A549 (cell line): ENCODE measurements at regions not wholly inside any gene's neighbourhood (a gene's known extent, or its start where the extent isn't known, plus 50 kb on each side); places are given as distances from the start of the nearest gene placed in this dataset.

Source experiments
- ATAC-seq, 2 experiments: fragments of 200-7000 bp in 1 of 2; fragments of >200 bp in 1 of 2; cut with Nextera tagmentation in 1 of 2; cut with Tn5 transposase in 1 of 2; 3 replicates each; pipeline versions ENCODE4 v1.8.0 to v1.9.1; 2018 to 2020; ENCODE audit warnings: mild to moderate bottlenecking in 1 of 2, moderate library complexity in 1 of 2
- CTCF ChIA-PET: fragments of 300-600 bp; sonication (Branson Sonifier 250); formaldehyde crosslinking; extraction: SDS; loops from one replicate; lab custom pipeline; 2021; ENCODE audit warnings: antibody characterized with exemption, inconsistent platforms; lab: Yijun Ruan, JAX
- POLR2A ChIA-PET: fragments of 350-600 bp; formaldehyde crosslinking; extraction: SDS; loops from one replicate; lab custom pipeline; 2021; ENCODE audit warnings: antibody characterized with exemption, inconsistent platforms; lab: Yijun Ruan, JAX
- DNase-seq, 2 experiments: peaks; one replicate each; pipeline versions ENCODE4 v3.0.0 to v3.0.0-alpha.2; 2011 to 2016; ENCODE audit warnings: low read depth in 1 of 2, low spot score in 1 of 2
- FAIRE-seq: peaks from 2 replicates; lab custom pipeline; 2011; peaks lifted over from hg19 to GRCh38; lab: Jason Lieb, UNC
- H3K27ac ChIP-seq, 2 experiments: fragments of >200 bp; sonication (Bioruptor Twin); formaldehyde crosslinking; 3 replicates each; pipeline ENCODE4 v1.5.1; 2016 to 2017
- H3K4me1 ChIP-seq: fragments of >200 bp; sonication (Bioruptor Twin); formaldehyde crosslinking; 3 replicates; pipeline ENCODE4 v1.6.1; 2016
- H3K4me2 ChIP-seq: fragments of >200 bp; sonication (Bioruptor Twin); formaldehyde crosslinking; 3 replicates; pipeline ENCODE4 v1.6.1; 2016
- H3K4me3 ChIP-seq: fragments of >200 bp; sonication (Bioruptor Twin); formaldehyde crosslinking; 3 replicates; pipeline ENCODE4 v1.5.1; 2016
- H3K9me3 ChIP-seq: fragments of >200 bp; sonication (Bioruptor Twin); formaldehyde crosslinking; 3 replicates; pipeline ENCODE4 v1.6.1; 2016
- CEBPB ChIP-seq, 2 experiments: fragments of >200 bp in 1 of 2; sonication (Bioruptor Twin) in 1 of 2; formaldehyde crosslinking in 1 of 2; IDR thresholded peaks; 2 replicates each; pipeline ENCODE4 v1.6.1; 2012 to 2016
- EHF ChIP-seq: fragments of 250-450 bp; sonication (Bioruptor Pico); IDR thresholded peaks from 2 replicates; pipeline ENCODE4 v1.5.0; 2020; ENCODE audit warnings: mild to moderate bottlenecking
- HOXB13 ChIP-seq: fragments of 250-450 bp; sonication (Bioruptor Pico); IDR thresholded peaks from 2 replicates; pipeline ENCODE4 v1.5.0; 2020; ENCODE audit warnings: low read depth, mild to moderate bottlenecking, moderate library complexity
- MYC ChIP-seq: IDR thresholded peaks from 2 replicates; pipeline ENCODE4 v1.6.1; 2012; ENCODE audit warnings: mild to moderate bottlenecking, inconsistent platforms, low read length, improper control_type of control experiment, borderline replicate concordance
- NFE2L2 ChIP-seq: fragments of 150-350 bp; conservative IDR thresholded peaks from 2 replicates; pipeline ENCODE4 v1.6.1; 2014; ENCODE audit warnings: low read length
- RAD21 ChIP-seq, 2 experiments: fragments of >200 bp in 1 of 2; sonication (Bioruptor Twin) in 1 of 2; formaldehyde crosslinking in 1 of 2; IDR thresholded peaks in 1 of 2; conservative IDR thresholded peaks in 1 of 2; 2 replicates in 1 of 2; 3 replicates in 1 of 2; pipeline ENCODE4 v1.6.1; 2012 to 2018; ENCODE audit warnings: inconsistent platforms in 1 of 2
- SMC3 ChIP-seq: fragments of >200 bp; sonication (Bioruptor Twin); formaldehyde crosslinking; IDR thresholded peaks from 3 replicates; pipeline ENCODE4 v1.6.1; 2018; ENCODE audit warnings: inconsistent platforms
- TFCP2L1 ChIP-seq: fragments of 250-450 bp; sonication (Bioruptor Pico); IDR thresholded peaks from 2 replicates; pipeline ENCODE4 v1.5.0; 2021; ENCODE audit warnings: mild to moderate bottlenecking
- ZSCAN20 ChIP-seq: fragments of 250-450 bp; sonication (Bioruptor Pico); IDR thresholded peaks from 2 replicates; pipeline ENCODE4 v1.8.0; 2022; ENCODE audit warnings: mild to moderate bottlenecking, moderate library complexity
- WGBS: methylation state at CpG from one replicate; pipeline ENCODE4 v1.1.6; 2017; ENCODE audit errors: missing lambda C conversion rate; 5-methylcytosine and 5-hydroxymethylcytosine counted together
- TF ChIP-seq, protein P1 (sequence below): fragments of 150-350 bp; IDR thresholded peaks from 2 replicates; pipeline ENCODE4 v1.6.1; 2014; ENCODE audit warnings: low read depth, mild to moderate bottlenecking, low read length
- TF ChIP-seq, protein P2 (sequence below): fragments of 200-600 bp; sonication (generic); IDR thresholded peaks from 2 replicates; pipeline ENCODE4 v1.6.1; 2016; ENCODE audit warnings: antibody characterized with exemption, mild to moderate bottlenecking, moderate library complexity
- TF ChIP-seq, protein P3 (sequence below): IDR thresholded peaks from 2 replicates; pipeline ENCODE4 v1.6.1; 2012
- TF ChIP-seq, protein P4 (sequence below): fragments of 250-450 bp; sonication (Bioruptor Pico); IDR thresholded peaks from 2 replicates; pipeline ENCODE4 v1.5.0; 2021; ENCODE audit warnings: mild to moderate bottlenecking, moderate library complexity, borderline replicate concordance
- TF ChIP-seq, protein P5 (sequence below): fragments of 450-650 bp; IDR thresholded peaks from 2 replicates; pipeline ENCODE4 v1.6.1; 2014; ENCODE audit warnings: antibody characterized with exemption

DNA sequence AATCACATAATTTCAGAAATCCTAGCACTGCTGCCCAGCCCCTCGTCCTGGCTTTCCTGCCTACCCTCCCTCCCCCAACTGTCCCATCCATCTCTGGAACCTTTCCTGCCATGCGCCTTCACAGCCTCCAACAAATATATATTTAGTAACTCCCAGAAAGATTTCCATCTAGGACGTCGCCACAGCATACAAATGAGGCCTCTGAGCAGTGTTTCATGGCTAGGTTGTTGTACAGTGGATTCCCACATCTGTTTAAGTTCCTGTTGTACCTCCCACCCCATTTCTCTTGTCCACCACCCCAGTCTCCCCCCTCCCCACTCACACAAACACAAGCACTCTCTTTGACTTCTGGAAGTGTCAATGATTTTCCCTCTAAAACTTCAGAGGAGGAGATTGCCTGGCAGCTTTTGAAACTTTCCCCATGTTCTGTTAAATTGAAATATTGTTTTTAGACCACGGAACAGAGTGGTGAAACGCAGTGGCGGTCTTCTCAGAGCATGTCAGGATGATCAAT, 280.3 kb upstream of the RORA start:
- Histone ChIP-seq H3K4me1 (no peaks in the 10 kb centered on the region), H3K4me2 (no peak overlapping the region), H3K27ac (no peak overlapping the region), H3K4me3 (no peak overlapping the region), H3K9me3 (no peaks in the 10 kb centered on the region)
- FAIRE-seq (no peak), DNase-seq (no peak), ATAC-seq (no peak)
- ChIA-PET CTCF (interaction anchor here (0.6 kb wide), 1 partner anchor 207 kb away, joined by 3 read pairs; no protein-coding TSS in a partner anchor), POLR2A (no interaction called here)
- 23% methylated on average over 7 of the region's 7 CpGs for WGBS
- TF ChIP-seq, protein P1, sequence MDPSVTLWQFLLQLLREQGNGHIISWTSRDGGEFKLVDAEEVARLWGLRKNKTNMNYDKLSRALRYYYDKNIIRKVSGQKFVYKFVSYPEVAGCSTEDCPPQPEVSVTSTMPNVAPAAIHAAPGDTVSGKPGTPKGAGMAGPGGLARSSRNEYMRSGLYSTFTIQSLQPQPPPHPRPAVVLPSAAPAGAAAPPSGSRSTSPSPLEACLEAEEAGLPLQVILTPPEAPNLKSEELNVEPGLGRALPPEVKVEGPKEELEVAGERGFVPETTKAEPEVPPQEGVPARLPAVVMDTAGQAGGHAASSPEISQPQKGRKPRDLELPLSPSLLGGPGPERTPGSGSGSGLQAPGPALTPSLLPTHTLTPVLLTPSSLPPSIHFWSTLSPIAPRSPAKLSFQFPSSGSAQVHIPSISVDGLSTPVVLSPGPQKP = no peak
- TF ChIP-seq, protein P2, sequence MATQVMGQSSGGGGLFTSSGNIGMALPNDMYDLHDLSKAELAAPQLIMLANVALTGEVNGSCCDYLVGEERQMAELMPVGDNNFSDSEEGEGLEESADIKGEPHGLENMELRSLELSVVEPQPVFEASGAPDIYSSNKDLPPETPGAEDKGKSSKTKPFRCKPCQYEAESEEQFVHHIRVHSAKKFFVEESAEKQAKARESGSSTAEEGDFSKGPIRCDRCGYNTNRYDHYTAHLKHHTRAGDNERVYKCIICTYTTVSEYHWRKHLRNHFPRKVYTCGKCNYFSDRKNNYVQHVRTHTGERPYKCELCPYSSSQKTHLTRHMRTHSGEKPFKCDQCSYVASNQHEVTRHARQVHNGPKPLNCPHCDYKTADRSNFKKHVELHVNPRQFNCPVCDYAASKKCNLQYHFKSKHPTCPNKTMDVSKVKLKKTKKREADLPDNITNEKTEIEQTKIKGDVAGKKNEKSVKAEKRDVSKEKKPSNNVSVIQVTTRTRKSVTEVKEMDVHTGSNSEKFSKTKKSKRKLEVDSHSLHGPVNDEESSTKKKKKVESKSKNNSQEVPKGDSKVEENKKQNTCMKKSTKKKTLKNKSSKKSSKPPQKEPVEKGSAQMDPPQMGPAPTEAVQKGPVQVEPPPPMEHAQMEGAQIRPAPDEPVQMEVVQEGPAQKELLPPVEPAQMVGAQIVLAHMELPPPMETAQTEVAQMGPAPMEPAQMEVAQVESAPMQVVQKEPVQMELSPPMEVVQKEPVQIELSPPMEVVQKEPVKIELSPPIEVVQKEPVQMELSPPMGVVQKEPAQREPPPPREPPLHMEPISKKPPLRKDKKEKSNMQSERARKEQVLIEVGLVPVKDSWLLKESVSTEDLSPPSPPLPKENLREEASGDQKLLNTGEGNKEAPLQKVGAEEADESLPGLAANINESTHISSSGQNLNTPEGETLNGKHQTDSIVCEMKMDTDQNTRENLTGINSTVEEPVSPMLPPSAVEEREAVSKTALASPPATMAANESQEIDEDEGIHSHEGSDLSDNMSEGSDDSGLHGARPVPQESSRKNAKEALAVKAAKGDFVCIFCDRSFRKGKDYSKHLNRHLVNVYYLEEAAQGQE = no peak
- no peak for TF ChIP-seq HOXB13 (CRISPR knock-in tag)
- TF ChIP-seq, protein P3, sequence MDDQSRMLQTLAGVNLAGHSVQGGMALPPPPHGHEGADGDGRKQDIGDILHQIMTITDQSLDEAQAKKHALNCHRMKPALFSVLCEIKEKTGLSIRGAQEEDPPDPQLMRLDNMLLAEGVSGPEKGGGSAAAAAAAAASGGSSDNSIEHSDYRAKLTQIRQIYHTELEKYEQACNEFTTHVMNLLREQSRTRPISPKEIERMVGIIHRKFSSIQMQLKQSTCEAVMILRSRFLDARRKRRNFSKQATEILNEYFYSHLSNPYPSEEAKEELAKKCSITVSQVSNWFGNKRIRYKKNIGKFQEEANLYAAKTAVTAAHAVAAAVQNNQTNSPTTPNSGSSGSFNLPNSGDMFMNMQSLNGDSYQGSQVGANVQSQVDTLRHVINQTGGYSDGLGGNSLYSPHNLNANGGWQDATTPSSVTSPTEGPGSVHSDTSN = no peak
- TF ChIP-seq SMC3 = no peak
- TF ChIP-seq, protein P4, sequence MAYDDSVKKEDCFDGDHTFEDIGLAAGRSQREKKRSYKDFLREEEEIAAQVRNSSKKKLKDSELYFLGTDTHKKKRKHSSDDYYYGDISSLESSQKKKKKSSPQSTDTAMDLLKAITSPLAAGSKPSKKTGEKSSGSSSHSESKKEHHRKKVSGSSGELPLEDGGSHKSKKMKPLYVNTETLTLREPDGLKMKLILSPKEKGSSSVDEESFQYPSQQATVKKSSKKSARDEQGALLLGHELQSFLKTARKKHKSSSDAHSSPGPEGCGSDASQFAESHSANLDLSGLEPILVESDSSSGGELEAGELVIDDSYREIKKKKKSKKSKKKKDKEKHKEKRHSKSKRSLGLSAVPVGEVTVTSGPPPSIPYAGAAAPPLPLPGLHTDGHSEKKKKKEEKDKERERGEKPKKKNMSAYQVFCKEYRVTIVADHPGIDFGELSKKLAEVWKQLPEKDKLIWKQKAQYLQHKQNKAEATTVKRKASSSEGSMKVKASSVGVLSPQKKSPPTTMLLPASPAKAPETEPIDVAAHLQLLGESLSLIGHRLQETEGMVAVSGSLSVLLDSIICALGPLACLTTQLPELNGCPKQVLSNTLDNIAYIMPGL = no peak
- no peak for TF ChIP-seq ZSCAN20 (CRISPR knock-in tag)
- no peak for TF ChIP-seq NFE2L2
- TF ChIP-seq, all 56 proteins: peak for 0

DNA sequence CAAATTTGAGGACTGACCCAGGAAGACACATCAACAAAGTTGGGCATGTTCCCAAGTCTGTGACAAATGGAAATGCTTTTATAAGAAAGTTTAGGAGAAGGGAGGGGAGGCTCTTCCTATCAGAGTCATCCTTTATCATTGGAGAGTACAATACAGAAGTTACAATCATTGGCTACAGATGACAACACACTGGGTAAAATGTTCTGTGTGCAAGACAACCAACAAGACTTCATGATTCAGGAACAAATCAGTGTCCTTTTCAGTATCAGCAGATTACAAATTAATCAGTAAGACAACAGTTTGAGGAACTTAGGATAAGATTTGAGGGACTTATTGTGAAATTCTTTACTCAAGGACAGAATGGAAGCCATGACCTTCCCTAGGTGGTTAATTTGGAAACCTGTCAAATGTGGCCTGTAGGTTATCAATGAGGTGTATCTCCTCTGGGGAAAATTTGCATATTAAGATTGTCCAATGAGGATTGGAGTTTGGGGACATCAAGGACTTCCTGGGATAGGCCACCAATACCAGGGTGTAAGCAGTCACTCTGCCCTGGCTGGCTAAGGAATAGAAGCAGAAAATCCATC, 274.4 kb upstream of the RORA start:
- H3K9me3 ChIP-seq = no peaks in the 10 kb centered on the region
- no peaks in the 10 kb centered on the region for H3K4me1 ChIP-seq
- no peak overlapping the region for H3K4me3 ChIP-seq
- ChIA-PET CTCF (no interaction called here), POLR2A (no interaction called here)
- ATAC-seq (no peak), FAIRE-seq (no peak), DNase-seq (no peak)
- no peak overlapping the region for H3K27ac ChIP-seq
- TF ChIP-seq RAD21 (conservative IDR thresholded peaks at IDR 0.05 in 1 of 2, IDR thresholded peaks at IDR 0.05 in 1 of 2) (no peak), SMC3 (no peak), MYC (no peak), EHF (CRISPR knock-in tag) (no peak), CEBPB (IDR thresholded peaks at IDR 0.05) (no peak), TFCP2L1 (CRISPR knock-in tag) (no peak)
- TF ChIP-seq, protein P1 = no peak
- TF ChIP-seq, protein P5, sequence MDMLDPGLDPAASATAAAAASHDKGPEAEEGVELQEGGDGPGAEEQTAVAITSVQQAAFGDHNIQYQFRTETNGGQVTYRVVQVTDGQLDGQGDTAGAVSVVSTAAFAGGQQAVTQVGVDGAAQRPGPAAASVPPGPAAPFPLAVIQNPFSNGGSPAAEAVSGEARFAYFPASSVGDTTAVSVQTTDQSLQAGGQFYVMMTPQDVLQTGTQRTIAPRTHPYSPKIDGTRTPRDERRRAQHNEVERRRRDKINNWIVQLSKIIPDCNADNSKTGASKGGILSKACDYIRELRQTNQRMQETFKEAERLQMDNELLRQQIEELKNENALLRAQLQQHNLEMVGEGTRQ = no peak
- no peak overlapping the region for H3K4me2 ChIP-seq
